Liver (tissue), 8 donors: ENCODE measurements at regions not wholly inside any gene's neighbourhood (a gene's known extent, or its start where the extent isn't known, plus 50 kb on each side); places are given as distances from the start of the nearest gene placed in this dataset.

Experiments
- DNase-seq: peaks from one replicate; pipeline ENCODE4 v3.0.0-alpha.2; 2017; ENCODE audit warnings: low spot score
- H3K27ac ChIP-seq, 2 donors: one replicate each; pipeline ENCODE4 v1.7.0; 2013; ENCODE audit warnings: inconsistent platforms in 2 of 2, low read length in 2 of 2, control low read depth in 1 of 2, low read depth in 1 of 2, mild to moderate bottlenecking in 1 of 2
- H3K27me3 ChIP-seq, 4 donors: one replicate each; pipeline versions ENCODE4 v1.6.1 to v1.7.0; 2013; ENCODE audit warnings: low read length in 3 of 4, inconsistent platforms in 1 of 4, mild to moderate bottlenecking in 1 of 4, moderate library complexity in 1 of 4; ENCODE audit not compliant: control insufficient read depth in 4 of 4, insufficient read depth in 4 of 4
- H3K36me3 ChIP-seq, 4 donors: one replicate each; pipeline versions ENCODE4 v1.6.1 to v1.7.0; 2013; ENCODE audit warnings: low read length in 3 of 4, mild to moderate bottlenecking in 3 of 4, low read depth in 1 of 4, moderate library complexity in 1 of 4; ENCODE audit not compliant: control insufficient read depth in 4 of 4, insufficient read depth in 3 of 4
- H3K4me1 ChIP-seq, 4 donors: one replicate each; pipeline versions ENCODE4 v1.6.1 to v1.7.0; 2013; ENCODE audit warnings: low read length in 3 of 4, mild to moderate bottlenecking in 3 of 4, moderate library complexity in 1 of 4; ENCODE audit not compliant: control insufficient read depth in 4 of 4, insufficient read depth in 4 of 4
- H3K4me3 ChIP-seq, 3 donors: one replicate each; pipeline versions ENCODE4 v1.6.1 to v1.7.0; 2013; ENCODE audit warnings: low read length in 3 of 3, control low read depth in 1 of 3, low read depth in 1 of 3, mild to moderate bottlenecking in 1 of 3
- H3K9ac ChIP-seq, 2 donors: one replicate each; pipeline ENCODE4 v1.7.0; 2013; ENCODE audit warnings: low read length in 2 of 2, mild to moderate bottlenecking in 2 of 2, moderate library complexity in 2 of 2, control low read depth in 1 of 2, low read depth in 1 of 2
- H3K9me3 ChIP-seq, 4 donors: one replicate each; pipeline versions ENCODE4 v1.6.1 to v1.7.0; 2013; ENCODE audit warnings: low read length in 3 of 4; ENCODE audit not compliant: control insufficient read depth in 4 of 4
- CTCF ChIP-seq: fragments of 150-350 bp; IDR thresholded peaks from 2 replicates; pipeline ENCODE4 v1.5.1; 2017; ENCODE audit warnings: improper control_type of control experiment, low read depth, low read length; ENCODE audit not compliant: missing input control
- EGR1 ChIP-seq, 2 donors: IDR thresholded peaks; 2 replicates each; pipeline ENCODE4 v1.6.1; 2016 to 2018; ENCODE audit warnings: antibody characterized with exemption in 2 of 2, low read depth in 2 of 2
- FOXA1 ChIP-seq: IDR thresholded peaks from 2 replicates; pipeline ENCODE4 v1.6.1; 2016; ENCODE audit warnings: antibody characterized with exemption
- FOXA2 ChIP-seq: IDR thresholded peaks from 2 replicates; pipeline ENCODE4 v1.6.1; 2016; ENCODE audit warnings: antibody characterized with exemption
- GABPA ChIP-seq, 2 donors: IDR thresholded peaks in 1 of 2; conservative IDR thresholded peaks in 1 of 2; 2 replicates each; pipeline ENCODE4 v1.6.1; 2016; ENCODE audit warnings: antibody characterized with exemption in 2 of 2, mild to moderate bottlenecking in 1 of 2, moderate library complexity in 1 of 2
- HNF4A ChIP-seq, 2 donors: conservative IDR thresholded peaks; 2 replicates each; pipeline ENCODE4 v1.6.1; 2016; ENCODE audit warnings: antibody characterized with exemption in 2 of 2, mild to moderate bottlenecking in 2 of 2
- JUND ChIP-seq, 2 donors: IDR thresholded peaks; 2 replicates each; pipeline ENCODE4 v1.6.1; 2016; ENCODE audit warnings: antibody characterized with exemption in 2 of 2
- MAX ChIP-seq: IDR thresholded peaks from 2 replicates; pipeline ENCODE4 v1.6.1; 2016; ENCODE audit warnings: antibody characterized with exemption
- NR2F2 ChIP-seq: IDR thresholded peaks from 2 replicates; pipeline ENCODE4 v1.6.1; 2016; ENCODE audit warnings: antibody characterized with exemption
- REST ChIP-seq: IDR thresholded peaks from 2 replicates; pipeline ENCODE4 v1.6.1; 2016; ENCODE audit warnings: antibody characterized with exemption, mild to moderate bottlenecking
- RXRA ChIP-seq, 2 donors: IDR thresholded peaks; 2 replicates each; pipeline ENCODE4 v1.6.1; 2017 to 2018; ENCODE audit warnings: antibody characterized with exemption in 2 of 2, mild to moderate bottlenecking in 1 of 2
- SP1 ChIP-seq: IDR thresholded peaks from 2 replicates; pipeline ENCODE4 v1.6.1; 2018; ENCODE audit warnings: antibody characterized with exemption, mild to moderate bottlenecking
- TAF1 ChIP-seq: conservative IDR thresholded peaks from 2 replicates; pipeline ENCODE4 v1.6.1; 2016; ENCODE audit warnings: antibody characterized with exemption, mild to moderate bottlenecking
- YY1 ChIP-seq: IDR thresholded peaks from 2 replicates; pipeline ENCODE4 v1.6.1; 2016; ENCODE audit warnings: antibody characterized with exemption, mild to moderate bottlenecking
- ZBTB33 ChIP-seq: IDR thresholded peaks from 2 replicates; pipeline ENCODE4 v1.6.1; 2016; ENCODE audit warnings: antibody characterized with exemption
- WGBS: extraction: QIAGEN DNeasy Blood & Tissue Kit; methylation state at CpG from one replicate; pipeline ENCODE4 v1.1.7; 2013; 5-methylcytosine and 5-hydroxymethylcytosine counted together
- donor health status: healthy.
- donor health status: healthy.
- donor health status: healthy.
- donor health status: healthy.
- donor health status: healthy.

GRCh38 chr1:43049481-43049880 lies 90.8 kb upstream of the SLC2A1 start:
- H3K4me1 ChIP-seq: no peaks in the 10 kb centered on the region
- H3K27ac ChIP-seq: no peak overlapping the region
- 83% methylated on average over 2 of the region's 2 CpGs for WGBS
- H3K36me3 ChIP-seq: no peaks in the 10 kb centered on the region
- no peak overlapping the region for H3K9ac ChIP-seq
- H3K9me3 ChIP-seq: no peaks in the 10 kb centered on the region
- no peak for DNase-seq
- no peak overlapping the region for H3K4me3 ChIP-seq
- no peaks in the 10 kb centered on the region for H3K27me3 ChIP-seq
- TF ChIP-seq MAX: no peak
- TF ChIP-seq ZBTB33: no peak
- no peak for TF ChIP-seq GABPA (IDR thresholded peaks at IDR 0.05 in 1 of 2, conservative IDR thresholded peaks at IDR 0.05 in 1 of 2)
- no peak for TF ChIP-seq NR2F2
- no peak for TF ChIP-seq REST
- TF ChIP-seq RXRA (IDR thresholded peaks at IDR 0.05): no peak
- no peak for TF ChIP-seq EGR1 (IDR thresholded peaks at IDR 0.05; ENCODE audit: low read depth in 2 of 2)
- TF ChIP-seq FOXA2: no peak
- TF ChIP-seq FOXA1: no peak

GRCh38 chr1:43048601-43049011 lies 89.9 kb upstream of the SLC2A1 start:
- Histone ChIP-seq H3K9ac (no peak overlapping the region), H3K27ac (no peak overlapping the region), H3K4me3 (no peak overlapping the region), H3K36me3 (no peaks in the 10 kb centered on the region), H3K9me3 (no peaks in the 10 kb centered on the region), H3K27me3 (no peaks in the 10 kb centered on the region), H3K4me1 (no peaks in the 10 kb centered on the region)
- no peak for DNase-seq
- no peak for TF ChIP-seq SP1
- no peak for TF ChIP-seq RXRA (IDR thresholded peaks at IDR 0.05)
- TF ChIP-seq HNF4A (conservative IDR thresholded peaks at IDR 0.05): no peak
- 75% methylated on average over 2 of the region's 2 CpGs for WGBS

- Histone ChIP-seq H3K9ac (no peak overlapping the region), H3K27me3 (no peaks in the 10 kb centered on the region), H3K4me1 (no peaks in the 10 kb centered on the region), H3K4me3 (no peak overlapping the region), H3K9me3 (no peaks in the 10 kb centered on the region), H3K36me3 (no peaks in the 10 kb centered on the region), H3K27ac (no peak overlapping the region)
- TF ChIP-seq EGR1 (IDR thresholded peaks at IDR 0.05; ENCODE audit: low read depth in 2 of 2) (no peak), HNF4A (conservative IDR thresholded peaks at IDR 0.05) (no peak), CTCF (no peak), YY1 (no peak), JUND (IDR thresholded peaks at IDR 0.05) (no peak), MAX (no peak), TAF1 (no peak)
- DNase-seq: no peak
- 80% methylated on average over 1 of the region's 1 CpG for WGBS
Observed at GRCh38 chr1:43047135-43047534, 88.5 kb upstream of the SLC2A1 start.
